ENCODE measurements at regions not wholly inside any gene's neighbourhood (a gene's known extent, or its start where the extent isn't known, plus 50 kb on each side); places are given as distances from the start of the nearest gene placed in this dataset.
"Not testable (repeated sequence)": the region's sequence is repeated elsewhere in the genome, so short reads cannot be mapped to it uniquely, and the experiment has no call there.

GRCh38 chr1:104331763-104332162 lies 582.1 kb downstream of the AMY1C start:
- DNase-seq = no peak

GRCh38 chr1:104337927-104338326 lies 588.2 kb downstream of the AMY1C start:
- not testable (repeated sequence) for DNase-seq

- DNase-seq = no peak
These were observed 592.2 kb downstream of the AMY1C start for GRCh38 chr1:104341944-104342343.

DNA sequence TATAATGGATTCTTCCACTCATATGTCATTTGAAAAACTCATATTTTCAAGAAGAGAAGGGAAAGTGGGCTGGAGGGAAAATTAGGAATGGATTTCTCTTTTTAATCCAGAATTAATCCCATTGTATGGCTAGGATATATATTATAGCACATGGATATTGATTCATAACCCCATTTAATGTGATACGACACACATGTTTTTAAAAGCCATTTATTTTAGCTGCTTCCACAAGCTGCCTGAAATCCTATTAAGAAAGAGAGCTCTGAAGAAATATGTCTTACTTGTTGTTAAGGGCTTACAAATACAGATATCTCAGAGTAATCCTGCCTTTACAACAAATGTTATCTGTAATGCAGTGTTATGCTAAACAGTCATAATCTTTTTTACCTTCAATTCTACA lies 598.6 kb downstream of the AMY1C start:
- no peak for DNase-seq

GRCh38 chr1:104353580-104353979 lies 603.9 kb downstream of the AMY1C start:
- DNase-seq = no peak

DNA sequence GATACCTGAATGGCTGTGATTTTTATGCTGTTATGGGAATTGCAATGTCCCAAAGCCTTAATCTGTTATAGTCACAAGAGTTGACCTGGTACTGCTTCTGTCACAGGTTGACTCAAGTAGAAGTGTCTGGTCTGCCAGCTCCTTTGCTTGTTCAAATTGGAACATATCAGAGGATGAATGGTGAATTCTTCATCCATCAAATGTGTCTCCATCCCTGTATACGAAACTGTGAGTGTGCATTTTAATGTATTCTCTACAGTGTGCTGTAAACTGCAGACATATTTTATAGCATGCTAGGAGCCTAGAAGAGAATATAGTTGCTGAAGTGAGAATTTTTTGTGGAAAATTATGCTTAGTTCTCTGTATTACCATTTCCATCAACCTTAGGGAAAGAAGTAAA lies 608.4 kb downstream of the AMY1C start:
- DNase-seq = no peak

- DNase-seq = no peak
These were observed 608.9 kb downstream of the AMY1C start for GRCh38 chr1:104358621-104359020.

GRCh38 chr1:104378414-104378813 lies 628.7 kb downstream of the AMY1C start:
- DNase-seq = no peak

GRCh38 chr1:104380003-104380402 lies 630.3 kb downstream of the AMY1C start:
- DNase-seq = no peak

- no peak for DNase-seq
These were observed 638.2 kb downstream of the AMY1C start for GRCh38 chr1:104387716-104388508.

DNA sequence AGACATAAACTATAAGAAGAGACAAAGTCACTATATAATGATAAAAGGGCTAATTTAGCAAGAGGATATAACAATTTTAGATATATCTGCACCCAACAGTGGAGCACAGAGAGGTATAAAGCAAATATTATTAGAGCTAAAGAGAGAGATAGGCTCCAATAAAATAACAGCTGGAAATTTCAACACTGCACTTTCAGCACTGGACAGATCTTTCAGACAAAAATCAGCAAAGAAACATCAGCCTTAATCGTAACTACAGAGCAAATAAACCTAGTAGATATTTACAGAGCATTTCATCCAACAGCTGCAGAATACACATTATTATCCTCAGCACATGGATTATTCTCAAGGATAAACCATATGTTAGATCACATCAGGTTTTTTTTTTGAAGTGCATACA lies 642.9 kb downstream of the AMY1C start:
- no peak for DNase-seq

DNA sequence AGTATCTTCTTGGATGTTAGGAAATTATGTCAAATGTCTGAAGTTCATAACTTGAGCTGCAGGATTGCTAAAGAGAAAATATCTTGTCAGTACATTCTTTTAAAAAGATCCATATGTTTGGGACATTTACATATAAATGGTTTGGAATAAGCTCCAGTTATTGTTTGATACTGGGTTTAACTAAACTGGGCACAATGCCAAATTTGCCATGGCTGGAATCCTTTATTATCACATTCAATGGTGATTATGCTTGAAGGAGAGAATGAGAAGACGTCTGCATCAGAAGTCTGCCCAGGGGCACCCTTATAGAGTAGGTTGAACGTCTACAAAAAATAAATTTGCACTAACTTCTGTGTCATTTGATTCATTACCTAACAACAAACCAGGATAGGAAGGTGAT lies 652.5 kb downstream of the AMY1C start:
- no peak for DNase-seq

DNA sequence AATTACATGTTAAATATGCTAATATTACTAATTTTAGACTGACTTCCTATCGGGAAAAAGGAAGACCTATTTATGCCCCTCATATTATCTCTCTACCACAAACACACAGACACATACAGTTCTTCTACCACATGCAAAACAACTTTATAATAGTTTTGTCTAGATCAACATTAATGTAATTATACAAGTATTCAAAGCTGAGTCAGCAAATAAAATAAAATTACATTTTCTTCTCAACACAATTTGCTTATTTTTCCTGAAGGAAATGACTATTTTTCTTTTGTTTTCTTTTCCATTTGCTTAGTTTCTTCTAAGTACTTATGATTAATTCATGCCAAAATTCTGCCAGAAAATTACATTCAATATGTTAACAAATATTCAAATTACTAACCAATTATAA lies 654.2 kb downstream of the AMY1C start:
- DNase-seq = no peak

DNA sequence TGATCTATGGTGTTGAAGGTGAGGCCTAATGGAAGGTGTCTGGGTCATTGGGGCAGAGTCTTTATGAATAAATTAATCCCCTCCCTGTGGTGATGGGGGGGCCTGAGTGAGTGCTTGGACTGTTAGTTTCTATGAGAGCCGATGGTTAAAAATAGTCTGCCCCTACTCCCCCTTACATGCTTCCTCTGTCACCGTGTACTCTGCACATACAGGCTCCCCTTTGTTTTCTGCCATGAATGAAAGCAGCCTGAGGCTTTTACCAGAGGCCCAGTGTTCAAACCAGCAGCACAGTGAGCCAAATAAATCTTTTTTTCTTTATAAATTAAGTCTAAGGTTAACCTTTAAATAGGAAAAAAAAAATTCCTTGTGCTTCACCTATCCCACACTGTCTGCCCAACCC lies 657.0 kb downstream of the AMY1C start:
- DNase-seq = no peak

- no peak for DNase-seq
These were observed 658.6 kb downstream of the AMY1C start for GRCh38 chr1:104408268-104408667.

- DNase-seq = no peak
These were observed 685.6 kb downstream of the AMY1C start for GRCh38 chr1:104435255-104435654.

- no peak for DNase-seq
These were observed 690.3 kb downstream of the AMY1C start for GRCh38 chr1:104440011-104440410.

GRCh38 chr1:104456724-104457123 lies 707.0 kb downstream of the AMY1C start:
- DNase-seq = no peak

DNA sequence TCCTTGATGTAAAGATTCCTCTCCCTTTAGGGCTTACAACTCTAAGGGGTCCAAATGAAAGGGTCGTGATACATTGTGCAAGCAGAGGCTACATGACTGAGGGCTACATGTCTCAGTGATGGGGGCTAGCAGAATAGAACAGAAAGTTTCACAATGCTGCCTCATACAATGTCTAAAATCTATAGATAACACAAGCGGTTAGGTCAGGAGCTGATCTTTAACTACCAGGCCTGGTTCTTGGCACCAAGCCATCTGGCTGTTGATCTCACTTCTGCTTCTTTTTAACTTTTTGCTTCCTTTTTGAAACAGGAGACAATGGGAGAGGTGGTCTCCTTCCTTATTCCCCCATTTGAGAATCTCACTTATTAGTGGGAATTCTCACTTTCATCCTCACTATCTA lies 710.2 kb downstream of the AMY1C start:
- DNase-seq = no peak

GRCh38 chr1:104460880-104461279 lies 711.2 kb downstream of the AMY1C start:
- DNase-seq = no peak

GRCh38 chr1:104463126-104463697 lies 713.5 kb downstream of the AMY1C start:
- no peak for DNase-seq

GRCh38 chr1:104466068-104466467 lies 716.4 kb downstream of the AMY1C start:
- no peak for DNase-seq

- DNase-seq = no peak
These were observed 717.9 kb downstream of the AMY1C start for GRCh38 chr1:104467590-104467989.

- no peak for DNase-seq
These were observed 718.6 kb downstream of the AMY1C start for GRCh38 chr1:104468282-104468681.

DNA sequence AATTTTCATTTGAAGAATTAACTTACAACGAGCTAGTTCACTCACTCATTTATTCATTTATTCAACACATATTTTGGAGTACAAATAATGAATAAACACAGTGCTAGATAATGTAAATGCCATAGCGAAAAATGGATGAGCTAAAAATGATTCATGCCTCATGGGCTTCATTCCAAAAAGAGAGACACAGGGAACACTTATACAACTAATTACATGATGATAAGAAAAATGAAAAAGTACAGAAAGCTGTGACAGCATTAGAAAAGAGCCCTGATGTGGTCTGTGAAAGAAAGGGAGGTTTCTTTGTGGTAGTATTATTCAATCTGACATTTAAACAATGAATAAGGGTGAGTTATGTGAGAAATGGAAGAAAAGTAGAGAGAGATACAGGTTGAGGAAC lies 726.4 kb downstream of the AMY1C start:
- DNase-seq = no peak
